Liver (tissue), 8 donors: ENCODE measurements at regions not wholly inside any gene's neighbourhood (a gene's known extent, or its start where the extent isn't known, plus 50 kb on each side); places are given as distances from the start of the nearest gene placed in this dataset.

Source experiments
- DNase-seq: peaks from one replicate; pipeline ENCODE4 v3.0.0-alpha.2; 2017; ENCODE audit warnings: low spot score
- H3K27ac ChIP-seq, 2 donors: one replicate each; pipeline ENCODE4 v1.7.0; 2013; ENCODE audit warnings: inconsistent platforms in 2 of 2, low read length in 2 of 2, control low read depth in 1 of 2, low read depth in 1 of 2, mild to moderate bottlenecking in 1 of 2
- H3K27me3 ChIP-seq, 4 donors: one replicate each; pipeline versions ENCODE4 v1.6.1 to v1.7.0; 2013; ENCODE audit warnings: low read length in 3 of 4, inconsistent platforms in 1 of 4, mild to moderate bottlenecking in 1 of 4, moderate library complexity in 1 of 4; ENCODE audit not compliant: control insufficient read depth in 4 of 4, insufficient read depth in 4 of 4
- H3K36me3 ChIP-seq, 4 donors: one replicate each; pipeline versions ENCODE4 v1.6.1 to v1.7.0; 2013; ENCODE audit warnings: low read length in 3 of 4, mild to moderate bottlenecking in 3 of 4, low read depth in 1 of 4, moderate library complexity in 1 of 4; ENCODE audit not compliant: control insufficient read depth in 4 of 4, insufficient read depth in 3 of 4
- H3K4me1 ChIP-seq, 4 donors: one replicate each; pipeline versions ENCODE4 v1.6.1 to v1.7.0; 2013; ENCODE audit warnings: low read length in 3 of 4, mild to moderate bottlenecking in 3 of 4, moderate library complexity in 1 of 4; ENCODE audit not compliant: control insufficient read depth in 4 of 4, insufficient read depth in 4 of 4
- H3K4me3 ChIP-seq, 3 donors: one replicate each; pipeline versions ENCODE4 v1.6.1 to v1.7.0; 2013; ENCODE audit warnings: low read length in 3 of 3, control low read depth in 1 of 3, low read depth in 1 of 3, mild to moderate bottlenecking in 1 of 3
- H3K9ac ChIP-seq, 2 donors: one replicate each; pipeline ENCODE4 v1.7.0; 2013; ENCODE audit warnings: low read length in 2 of 2, mild to moderate bottlenecking in 2 of 2, moderate library complexity in 2 of 2, control low read depth in 1 of 2, low read depth in 1 of 2
- H3K9me3 ChIP-seq, 4 donors: one replicate each; pipeline versions ENCODE4 v1.6.1 to v1.7.0; 2013; ENCODE audit warnings: low read length in 3 of 4; ENCODE audit not compliant: control insufficient read depth in 4 of 4
- EGR1 ChIP-seq, 2 donors: IDR thresholded peaks; 2 replicates each; pipeline ENCODE4 v1.6.1; 2016 to 2018; ENCODE audit warnings: antibody characterized with exemption in 2 of 2, low read depth in 2 of 2
- FOXA1 ChIP-seq: IDR thresholded peaks from 2 replicates; pipeline ENCODE4 v1.6.1; 2016; ENCODE audit warnings: antibody characterized with exemption
- FOXA2 ChIP-seq: IDR thresholded peaks from 2 replicates; pipeline ENCODE4 v1.6.1; 2016; ENCODE audit warnings: antibody characterized with exemption
- GABPA ChIP-seq, 2 donors: IDR thresholded peaks in 1 of 2; conservative IDR thresholded peaks in 1 of 2; 2 replicates each; pipeline ENCODE4 v1.6.1; 2016; ENCODE audit warnings: antibody characterized with exemption in 2 of 2, mild to moderate bottlenecking in 1 of 2, moderate library complexity in 1 of 2
- HNF4A ChIP-seq, 2 donors: conservative IDR thresholded peaks; 2 replicates each; pipeline ENCODE4 v1.6.1; 2016; ENCODE audit warnings: antibody characterized with exemption in 2 of 2, mild to moderate bottlenecking in 2 of 2
- HNF4G ChIP-seq: IDR thresholded peaks from 2 replicates; pipeline ENCODE4 v1.6.1; 2016; ENCODE audit warnings: antibody characterized with exemption
- JUND ChIP-seq, 2 donors: IDR thresholded peaks; 2 replicates each; pipeline ENCODE4 v1.6.1; 2016; ENCODE audit warnings: antibody characterized with exemption in 2 of 2
- NR2F2 ChIP-seq: IDR thresholded peaks from 2 replicates; pipeline ENCODE4 v1.6.1; 2016; ENCODE audit warnings: antibody characterized with exemption
- RAD21 ChIP-seq, 2 donors: IDR thresholded peaks; 2 replicates each; pipeline ENCODE4 v1.6.1; 2016; ENCODE audit warnings: antibody characterized with exemption in 2 of 2, mild to moderate bottlenecking in 2 of 2
- RXRA ChIP-seq, 2 donors: IDR thresholded peaks; 2 replicates each; pipeline ENCODE4 v1.6.1; 2017 to 2018; ENCODE audit warnings: antibody characterized with exemption in 2 of 2, mild to moderate bottlenecking in 1 of 2
- SP1 ChIP-seq: IDR thresholded peaks from 2 replicates; pipeline ENCODE4 v1.6.1; 2018; ENCODE audit warnings: antibody characterized with exemption, mild to moderate bottlenecking
- TAF1 ChIP-seq: conservative IDR thresholded peaks from 2 replicates; pipeline ENCODE4 v1.6.1; 2016; ENCODE audit warnings: antibody characterized with exemption, mild to moderate bottlenecking
- YY1 ChIP-seq: IDR thresholded peaks from 2 replicates; pipeline ENCODE4 v1.6.1; 2016; ENCODE audit warnings: antibody characterized with exemption, mild to moderate bottlenecking
- ZBTB33 ChIP-seq: IDR thresholded peaks from 2 replicates; pipeline ENCODE4 v1.6.1; 2016; ENCODE audit warnings: antibody characterized with exemption
- WGBS: extraction: QIAGEN DNeasy Blood & Tissue Kit; methylation state at CpG from one replicate; pipeline ENCODE4 v1.1.7; 2013; 5-methylcytosine and 5-hydroxymethylcytosine counted together
- TF ChIP-seq, protein P1 (sequence below): fragments of 150-350 bp; IDR thresholded peaks from 2 replicates; pipeline ENCODE4 v1.5.1; 2017; ENCODE audit warnings: improper control_type of control experiment, low read depth, low read length; ENCODE audit not compliant: missing input control
- TF ChIP-seq, protein P2 (sequence below): IDR thresholded peaks from 2 replicates; pipeline ENCODE4 v1.6.1; 2016; ENCODE audit warnings: antibody characterized with exemption
- TF ChIP-seq, protein P3 (sequence below): IDR thresholded peaks from 2 replicates; pipeline ENCODE4 v1.6.1; 2016; ENCODE audit warnings: antibody characterized with exemption
- TF ChIP-seq, protein P4 (sequence below): IDR thresholded peaks from 2 replicates; pipeline ENCODE4 v1.6.1; 2016; ENCODE audit warnings: antibody characterized with exemption, mild to moderate bottlenecking
- donor health status: healthy.
- donor health status: healthy.
- donor health status: healthy.
- donor health status: healthy.
- donor health status: healthy.

GRCh38 chr4:65918212-65918611 is 247.9 kb upstream of the EPHA5 start:
- WGBS = 0% methylated on average over 1 of the region's 1 CpG
- Histone ChIP-seq H3K4me3 (no peak overlapping the region), H3K9me3 (peaks cover 0 to 1% (median 0%) of the 10 kb centered on the region in 4 donors), H3K27ac (no peak overlapping the region), H3K4me1 (no peaks in the 10 kb centered on the region), H3K36me3 (no peaks in the 10 kb centered on the region), H3K27me3 (peaks cover 0 to under 1% (median 0%) of the 10 kb centered on the region in 4 donors), H3K9ac (no peak overlapping the region)
- no peak for DNase-seq
- TF ChIP-seq GABPA (IDR thresholded peaks at IDR 0.05 in 1 of 2, conservative IDR thresholded peaks at IDR 0.05 in 1 of 2) (no peak), ZBTB33 (no peak), RAD21 (IDR thresholded peaks at IDR 0.05) (no peak), FOXA2 (no peak), RXRA (IDR thresholded peaks at IDR 0.05) (no peak), NR2F2 (no peak), FOXA1 (no peak), TAF1 (no peak), JUND (IDR thresholded peaks at IDR 0.05) (no peak), EGR1 (IDR thresholded peaks at IDR 0.05; ENCODE audit: low read depth in 2 of 2) (no peak), HNF4A (conservative IDR thresholded peaks at IDR 0.05) (no peak), YY1 (no peak), SP1 (no peak)
- TF ChIP-seq, protein P1, sequence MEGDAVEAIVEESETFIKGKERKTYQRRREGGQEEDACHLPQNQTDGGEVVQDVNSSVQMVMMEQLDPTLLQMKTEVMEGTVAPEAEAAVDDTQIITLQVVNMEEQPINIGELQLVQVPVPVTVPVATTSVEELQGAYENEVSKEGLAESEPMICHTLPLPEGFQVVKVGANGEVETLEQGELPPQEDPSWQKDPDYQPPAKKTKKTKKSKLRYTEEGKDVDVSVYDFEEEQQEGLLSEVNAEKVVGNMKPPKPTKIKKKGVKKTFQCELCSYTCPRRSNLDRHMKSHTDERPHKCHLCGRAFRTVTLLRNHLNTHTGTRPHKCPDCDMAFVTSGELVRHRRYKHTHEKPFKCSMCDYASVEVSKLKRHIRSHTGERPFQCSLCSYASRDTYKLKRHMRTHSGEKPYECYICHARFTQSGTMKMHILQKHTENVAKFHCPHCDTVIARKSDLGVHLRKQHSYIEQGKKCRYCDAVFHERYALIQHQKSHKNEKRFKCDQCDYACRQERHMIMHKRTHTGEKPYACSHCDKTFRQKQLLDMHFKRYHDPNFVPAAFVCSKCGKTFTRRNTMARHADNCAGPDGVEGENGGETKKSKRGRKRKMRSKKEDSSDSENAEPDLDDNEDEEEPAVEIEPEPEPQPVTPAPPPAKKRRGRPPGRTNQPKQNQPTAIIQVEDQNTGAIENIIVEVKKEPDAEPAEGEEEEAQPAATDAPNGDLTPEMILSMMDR = no peak
- TF ChIP-seq, protein P2, sequence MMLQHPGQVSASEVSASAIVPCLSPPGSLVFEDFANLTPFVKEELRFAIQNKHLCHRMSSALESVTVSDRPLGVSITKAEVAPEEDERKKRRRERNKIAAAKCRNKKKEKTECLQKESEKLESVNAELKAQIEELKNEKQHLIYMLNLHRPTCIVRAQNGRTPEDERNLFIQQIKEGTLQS = no peak
- TF ChIP-seq, protein P3, sequence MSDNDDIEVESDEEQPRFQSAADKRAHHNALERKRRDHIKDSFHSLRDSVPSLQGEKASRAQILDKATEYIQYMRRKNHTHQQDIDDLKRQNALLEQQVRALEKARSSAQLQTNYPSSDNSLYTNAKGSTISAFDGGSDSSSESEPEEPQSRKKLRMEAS = no peak
- TF ChIP-seq, protein P4, sequence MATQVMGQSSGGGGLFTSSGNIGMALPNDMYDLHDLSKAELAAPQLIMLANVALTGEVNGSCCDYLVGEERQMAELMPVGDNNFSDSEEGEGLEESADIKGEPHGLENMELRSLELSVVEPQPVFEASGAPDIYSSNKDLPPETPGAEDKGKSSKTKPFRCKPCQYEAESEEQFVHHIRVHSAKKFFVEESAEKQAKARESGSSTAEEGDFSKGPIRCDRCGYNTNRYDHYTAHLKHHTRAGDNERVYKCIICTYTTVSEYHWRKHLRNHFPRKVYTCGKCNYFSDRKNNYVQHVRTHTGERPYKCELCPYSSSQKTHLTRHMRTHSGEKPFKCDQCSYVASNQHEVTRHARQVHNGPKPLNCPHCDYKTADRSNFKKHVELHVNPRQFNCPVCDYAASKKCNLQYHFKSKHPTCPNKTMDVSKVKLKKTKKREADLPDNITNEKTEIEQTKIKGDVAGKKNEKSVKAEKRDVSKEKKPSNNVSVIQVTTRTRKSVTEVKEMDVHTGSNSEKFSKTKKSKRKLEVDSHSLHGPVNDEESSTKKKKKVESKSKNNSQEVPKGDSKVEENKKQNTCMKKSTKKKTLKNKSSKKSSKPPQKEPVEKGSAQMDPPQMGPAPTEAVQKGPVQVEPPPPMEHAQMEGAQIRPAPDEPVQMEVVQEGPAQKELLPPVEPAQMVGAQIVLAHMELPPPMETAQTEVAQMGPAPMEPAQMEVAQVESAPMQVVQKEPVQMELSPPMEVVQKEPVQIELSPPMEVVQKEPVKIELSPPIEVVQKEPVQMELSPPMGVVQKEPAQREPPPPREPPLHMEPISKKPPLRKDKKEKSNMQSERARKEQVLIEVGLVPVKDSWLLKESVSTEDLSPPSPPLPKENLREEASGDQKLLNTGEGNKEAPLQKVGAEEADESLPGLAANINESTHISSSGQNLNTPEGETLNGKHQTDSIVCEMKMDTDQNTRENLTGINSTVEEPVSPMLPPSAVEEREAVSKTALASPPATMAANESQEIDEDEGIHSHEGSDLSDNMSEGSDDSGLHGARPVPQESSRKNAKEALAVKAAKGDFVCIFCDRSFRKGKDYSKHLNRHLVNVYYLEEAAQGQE = no peak

- Histone ChIP-seq H3K9me3 (peaks cover 0 to 1% (median 0%) of the 10 kb centered on the region in 4 donors), H3K27me3 (peaks cover 0 to 2% (median 0%) of the 10 kb centered on the region in 4 donors)
- no peak for TF ChIP-seq EGR1 (IDR thresholded peaks at IDR 0.05; ENCODE audit: low read depth in 2 of 2)
- TF ChIP-seq HNF4G = no peak
- TF ChIP-seq SP1 = no peak
- no peak for TF ChIP-seq YY1
- TF ChIP-seq, protein P3 = no peak
- TF ChIP-seq, protein P1 = no peak
- TF ChIP-seq, protein P2 = no peak
- no peak for TF ChIP-seq RAD21 (IDR thresholded peaks at IDR 0.05)
- no peak for TF ChIP-seq NR2F2
- TF ChIP-seq GABPA (IDR thresholded peaks at IDR 0.05 in 1 of 2, conservative IDR thresholded peaks at IDR 0.05 in 1 of 2) = no peak
- no peak for TF ChIP-seq ZBTB33
- no peak for TF ChIP-seq RXRA (IDR thresholded peaks at IDR 0.05)
- no peak for TF ChIP-seq HNF4A (conservative IDR thresholded peaks at IDR 0.05)
- no peak for TF ChIP-seq TAF1
- no peak for TF ChIP-seq FOXA1
Observed at GRCh38 chr4:65917486-65917885, 247.2 kb upstream of the EPHA5 start.

More at GRCh38 chr4:65917486-65917885, 247.2 kb upstream of the EPHA5 start:
- Histone ChIP-seq H3K36me3 (no peaks in the 10 kb centered on the region), H3K4me3 (no peak overlapping the region), H3K4me1 (no peaks in the 10 kb centered on the region), H3K27ac (no peak overlapping the region), H3K9ac (no peak overlapping the region)
- WGBS = 49% methylated on average over 2 of the region's 2 CpGs
- DNase-seq = no peak
